ENCODE measurements at regions not wholly inside any gene's neighbourhood (a gene's known extent, or its start where the extent isn't known, plus 50 kb on each side); places are given as distances from the start of the nearest gene placed in this dataset.

DNA sequence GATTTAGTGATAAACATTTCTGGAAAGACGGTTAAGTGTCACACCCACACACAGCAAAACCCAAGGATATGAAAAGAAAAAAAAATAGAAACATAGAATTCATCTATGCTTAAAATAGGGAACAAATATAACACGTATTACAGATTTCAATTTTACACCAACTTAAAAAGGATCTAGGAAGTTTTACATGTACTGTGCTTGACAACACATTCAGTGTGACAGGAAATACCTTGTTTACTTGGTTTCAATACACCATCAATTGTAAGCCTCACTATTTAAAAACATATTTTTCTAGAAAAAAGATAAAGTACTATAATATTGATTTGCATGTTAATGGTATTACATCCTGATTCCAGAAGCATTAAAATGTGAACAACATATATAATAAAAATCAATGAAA is 77.0 kb upstream of the SPRY1 start:
- TF ChIP-seq, protein P1, sequence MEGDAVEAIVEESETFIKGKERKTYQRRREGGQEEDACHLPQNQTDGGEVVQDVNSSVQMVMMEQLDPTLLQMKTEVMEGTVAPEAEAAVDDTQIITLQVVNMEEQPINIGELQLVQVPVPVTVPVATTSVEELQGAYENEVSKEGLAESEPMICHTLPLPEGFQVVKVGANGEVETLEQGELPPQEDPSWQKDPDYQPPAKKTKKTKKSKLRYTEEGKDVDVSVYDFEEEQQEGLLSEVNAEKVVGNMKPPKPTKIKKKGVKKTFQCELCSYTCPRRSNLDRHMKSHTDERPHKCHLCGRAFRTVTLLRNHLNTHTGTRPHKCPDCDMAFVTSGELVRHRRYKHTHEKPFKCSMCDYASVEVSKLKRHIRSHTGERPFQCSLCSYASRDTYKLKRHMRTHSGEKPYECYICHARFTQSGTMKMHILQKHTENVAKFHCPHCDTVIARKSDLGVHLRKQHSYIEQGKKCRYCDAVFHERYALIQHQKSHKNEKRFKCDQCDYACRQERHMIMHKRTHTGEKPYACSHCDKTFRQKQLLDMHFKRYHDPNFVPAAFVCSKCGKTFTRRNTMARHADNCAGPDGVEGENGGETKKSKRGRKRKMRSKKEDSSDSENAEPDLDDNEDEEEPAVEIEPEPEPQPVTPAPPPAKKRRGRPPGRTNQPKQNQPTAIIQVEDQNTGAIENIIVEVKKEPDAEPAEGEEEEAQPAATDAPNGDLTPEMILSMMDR (optimal IDR thresholded peaks at IDR 0.05 in 1 of 3, IDR thresholded peaks at IDR 0.05 in 1 of 3, conservative IDR thresholded peaks at IDR 0.05 in 1 of 3; ENCODE audit: extremely low read depth in 1 of 3, insufficient read depth in 2 of 3, low read length in 3 of 3) = no peak
- no peak for TF ChIP-seq EZH2 (IDR thresholded peaks at IDR 0.05; ENCODE audit: low read length)

Data from keratinocyte (primary cell).